Choroid plexus epithelial cell (primary cell): ENCODE measurements at regions not wholly inside any gene's neighbourhood (a gene's known extent, or its start where the extent isn't known, plus 50 kb on each side); places are given as distances from the start of the nearest gene placed in this dataset.

Experiments used
- DNase-seq: peaks from one replicate; pipeline ENCODE4 v3.0.0-alpha.2; 2010; ENCODE audit warnings: low read depth
- H3K4me3 ChIP-seq: 2 replicates; pipeline ENCODE4 v1.5.1; 2011; ENCODE audit warnings: low read depth, mild to moderate bottlenecking, control low read depth, low read length, moderate library complexity
- CTCF ChIP-seq: conservative IDR thresholded peaks from 2 replicates; pipeline ENCODE4 v1.5.1; 2011; ENCODE audit warnings: low read depth, mild to moderate bottlenecking, control low read depth, inconsistent platforms, low read length, moderate library complexity

- DNase-seq, result no peak
- TF ChIP-seq CTCF, result no peak
- H3K4me3 ChIP-seq, result no peak overlapping the region
Observed at GRCh38 chr15:31511707-31512310, 185.2 kb downstream of the KLF13 start.

GRCh38 chr15:31513178-31513577 lies 186.5 kb downstream of the KLF13 start:
- no peak overlapping the region for H3K4me3 ChIP-seq
- DNase-seq, result no peak
- no peak for TF ChIP-seq CTCF

- H3K4me3 ChIP-seq, result no peak overlapping the region
- TF ChIP-seq CTCF, result no peak
- DNase-seq, result no peak
Observed at GRCh38 chr15:31516440-31516839, 189.8 kb downstream of the KLF13 start.

- no peak for DNase-seq
- no peak overlapping the region for H3K4me3 ChIP-seq
- TF ChIP-seq CTCF, result no peak
Observed at GRCh38 chr15:31516874-31517273, 190.2 kb downstream of the KLF13 start.

GRCh38 chr15:31517711-31518110 lies 191.1 kb downstream of the KLF13 start:
- H3K4me3 ChIP-seq, result no peak overlapping the region
- no peak for TF ChIP-seq CTCF
- no peak for DNase-seq

- TF ChIP-seq CTCF, result no peak
- no peak overlapping the region for H3K4me3 ChIP-seq
- no peak for DNase-seq
Observed at GRCh38 chr15:31522028-31522427, 195.4 kb downstream of the KLF13 start.

- no peak for DNase-seq
- no peak for TF ChIP-seq CTCF
- no peak overlapping the region for H3K4me3 ChIP-seq
Observed at GRCh38 chr15:31523027-31523654, 196.5 kb downstream of the KLF13 start.
